NB4 (cell line): ENCODE measurements at regions not wholly inside any gene's neighbourhood (a gene's known extent, or its start where the extent isn't known, plus 50 kb on each side); places are given as distances from the start of the nearest gene placed in this dataset.

Experiments
- CTCF ChIP-seq: IDR thresholded peaks from one replicate; pipeline ENCODE4 v1.5.1; 2012; ENCODE audit warnings: low read depth, low read length
- POLR2A ChIP-seq: IDR thresholded peaks from 2 replicates; pipeline ENCODE4 v1.6.1; 2011; ENCODE audit warnings: mild to moderate bottlenecking; ENCODE audit not compliant: insufficient read length; ENCODE audit errors: extremely low read depth

GRCh38 chr6:7475081-7475480 lies 66.4 kb upstream of the DSP start:
- no peak for TF ChIP-seq POLR2A
- TF ChIP-seq CTCF = no peak
